Muscle layer of colon (tissue), 2 donors: ENCODE measurements at regions not wholly inside any gene's neighbourhood (a gene's known extent, or its start where the extent isn't known, plus 50 kb on each side); places are given as distances from the start of the nearest gene placed in this dataset.

Experiments
- H3K27ac ChIP-seq: one replicate; pipeline ENCODE4 v1.7.0; 2013; ENCODE audit warnings: low read depth, mild to moderate bottlenecking, low read length, moderate library complexity
- H3K27me3 ChIP-seq, 2 donors: one replicate each; pipeline ENCODE4 v1.7.0; 2013; ENCODE audit warnings: low read length in 2 of 2, mild to moderate bottlenecking in 2 of 2; ENCODE audit not compliant: insufficient read depth in 2 of 2, control insufficient read depth in 1 of 2
- H3K36me3 ChIP-seq: one replicate; pipeline ENCODE4 v1.7.0; 2013; ENCODE audit warnings: mild to moderate bottlenecking, low read length; ENCODE audit not compliant: insufficient read depth
- H3K4me1 ChIP-seq: one replicate; pipeline ENCODE4 v1.7.0; 2013; ENCODE audit warnings: mild to moderate bottlenecking, low read length; ENCODE audit not compliant: insufficient read depth
- H3K4me3 ChIP-seq, 2 donors: one replicate each; pipeline ENCODE4 v1.7.0; 2013; ENCODE audit warnings: low read length in 2 of 2, low read depth in 1 of 2, mild to moderate bottlenecking in 1 of 2, moderate library complexity in 1 of 2
- H3K9ac ChIP-seq: one replicate; pipeline ENCODE4 v1.7.0; 2013; ENCODE audit warnings: low read length
- H3K9me3 ChIP-seq: one replicate; pipeline ENCODE4 v1.7.0; 2013; ENCODE audit warnings: mild to moderate bottlenecking, low read length
- donor health status: abdominal sarcoma.
- donor health status: Adenocarcinoma of cecum.

- no peak overlapping the region for H3K27ac ChIP-seq
- H3K4me3 ChIP-seq = no peak overlapping the region
- no peaks in the 10 kb centered on the region for H3K4me1 ChIP-seq
These were observed 83.7 kb upstream of the ZNF516 start for GRCh38 chr18:76578571-76579300.

GRCh38 chr18:76573325-76574025 lies 78.4 kb upstream of the ZNF516 start:
- Histone ChIP-seq H3K9ac (no peak overlapping the region), H3K27me3 (no peaks in the 10 kb centered on the region), H3K9me3 (no peaks in the 10 kb centered on the region), H3K36me3 (no peaks in the 10 kb centered on the region), H3K27ac (no peak overlapping the region), H3K4me1 (no peaks in the 10 kb centered on the region), H3K4me3 (no peak overlapping the region)

More at GRCh38 chr18:76578571-76579300, 83.7 kb upstream of the ZNF516 start:
- Histone ChIP-seq H3K9me3 (no peaks in the 10 kb centered on the region), H3K36me3 (no peaks in the 10 kb centered on the region), H3K9ac (no peak overlapping the region), H3K27me3 (no peaks in the 10 kb centered on the region)

GRCh38 chr18:76572518-76573247 lies 77.6 kb upstream of the ZNF516 start:
- H3K36me3 ChIP-seq = no peaks in the 10 kb centered on the region

DNA sequence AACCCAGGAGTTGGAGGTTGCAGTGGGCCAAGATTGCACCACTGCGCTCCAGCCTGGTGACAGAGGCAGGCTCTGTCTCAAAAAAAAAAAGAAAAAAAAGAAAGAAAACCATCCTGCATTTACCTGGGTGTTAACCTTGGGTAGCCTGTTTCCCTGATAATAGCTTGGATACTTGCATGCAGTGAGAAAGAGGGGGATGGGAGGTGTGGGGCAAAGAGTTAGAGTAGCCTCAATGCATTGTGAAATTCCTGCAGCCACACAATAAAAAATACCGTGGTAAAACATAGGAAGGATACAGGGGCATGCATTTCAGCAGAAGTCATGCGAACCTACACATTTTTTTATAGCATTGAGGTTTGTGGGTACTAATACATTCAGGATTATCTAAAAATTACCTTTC lies 76.6 kb upstream of the ZNF516 start:
- H3K36me3 ChIP-seq = no peaks in the 10 kb centered on the region
- H3K9ac ChIP-seq = no peak overlapping the region
- H3K27me3 ChIP-seq = no peaks in the 10 kb centered on the region
- no peaks in the 10 kb centered on the region for H3K9me3 ChIP-seq
- H3K4me3 ChIP-seq = no peak overlapping the region
- H3K27ac ChIP-seq = no peak overlapping the region
- peaks cover 2% of the 10 kb centered on the region for H3K4me1 ChIP-seq

More at GRCh38 chr18:76572518-76573247, 77.6 kb upstream of the ZNF516 start:
- Histone ChIP-seq H3K4me3 (no peak overlapping the region), H3K9ac (no peak overlapping the region), H3K27ac (no peak overlapping the region), H3K27me3 (no peaks in the 10 kb centered on the region), H3K9me3 (no peaks in the 10 kb centered on the region), H3K4me1 (no peaks in the 10 kb centered on the region)

- H3K36me3 ChIP-seq = no peaks in the 10 kb centered on the region
- no peaks in the 10 kb centered on the region for H3K27me3 ChIP-seq
- H3K4me3 ChIP-seq = no peak overlapping the region
- no peaks in the 10 kb centered on the region for H3K9me3 ChIP-seq
- no peak overlapping the region for H3K27ac ChIP-seq
- no peak overlapping the region for H3K9ac ChIP-seq
- H3K4me1 ChIP-seq = peaks cover 7% of the 10 kb centered on the region
These were observed 75.8 kb upstream of the ZNF516 start for GRCh38 chr18:76570856-76571255.

DNA sequence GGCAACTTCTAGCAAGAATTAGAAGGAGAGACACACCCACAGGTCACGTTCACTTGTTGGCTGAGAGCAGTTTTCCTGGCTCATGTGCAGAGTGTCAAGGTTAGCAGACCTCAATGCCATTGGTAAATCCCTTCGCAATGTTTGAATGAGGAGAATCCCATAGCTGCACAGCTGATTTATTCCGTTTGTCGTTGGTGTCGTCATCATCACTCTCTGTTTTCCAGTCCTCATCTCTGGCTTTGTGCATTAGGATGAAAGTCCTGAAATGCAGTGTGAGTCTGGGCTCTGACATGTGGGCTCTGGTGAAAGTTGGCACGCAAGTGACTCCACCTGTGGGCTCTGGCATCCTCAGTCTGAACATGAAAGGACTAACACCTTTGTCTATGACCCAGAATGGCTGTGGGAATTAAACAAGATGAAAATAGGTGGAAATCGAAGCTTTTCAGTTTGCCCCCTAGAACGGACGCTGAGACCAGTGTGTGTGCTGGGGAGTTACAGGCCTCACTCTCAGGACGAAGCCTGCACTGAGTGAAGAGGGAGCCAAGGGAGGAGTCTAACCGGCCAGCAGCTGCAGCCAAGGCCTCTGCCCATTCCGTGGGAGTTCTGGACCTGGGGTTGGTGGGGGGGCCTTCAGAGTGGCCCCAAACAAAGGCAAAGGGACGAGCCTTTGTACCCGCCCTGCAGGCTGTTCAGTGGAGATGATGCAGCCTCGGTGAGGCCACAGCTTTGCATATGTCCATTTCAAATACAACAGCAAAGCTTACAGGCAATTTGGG lies 74.8 kb upstream of the ZNF516 start:
- Histone ChIP-seq H3K9ac (no peak overlapping the region), H3K9me3 (no peaks in the 10 kb centered on the region), H3K4me3 (no peak overlapping the region), H3K27ac (no peak overlapping the region), H3K4me1 (peaks cover 8% of the 10 kb centered on the region), H3K27me3 (no peaks in the 10 kb centered on the region), H3K36me3 (no peaks in the 10 kb centered on the region)

DNA sequence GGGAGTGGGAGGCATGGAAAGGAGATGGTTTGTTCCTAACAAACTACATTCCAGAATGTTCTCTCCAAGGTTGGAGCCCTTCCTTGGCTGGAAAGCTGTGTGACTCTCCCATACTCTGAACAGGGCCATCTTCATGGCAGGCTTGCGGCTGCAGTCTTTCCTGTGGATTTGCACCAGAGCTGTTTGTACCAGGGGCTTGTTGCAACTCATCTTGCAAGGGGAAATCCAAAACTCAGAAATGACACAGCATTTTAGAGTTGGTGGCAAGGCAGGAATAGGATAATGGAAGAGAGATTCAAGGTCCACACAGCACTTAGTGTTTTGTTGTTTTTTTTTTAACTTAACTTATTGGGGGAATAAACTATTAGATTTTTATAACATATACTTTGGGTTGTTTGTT lies 73.7 kb upstream of the ZNF516 start:
- H3K9ac ChIP-seq = no peak overlapping the region
- no peaks in the 10 kb centered on the region for H3K36me3 ChIP-seq
- H3K4me1 ChIP-seq = peaks cover 14% of the 10 kb centered on the region
- no peaks in the 10 kb centered on the region for H3K27me3 ChIP-seq
- no peak overlapping the region for H3K4me3 ChIP-seq
- H3K27ac ChIP-seq = no peak overlapping the region
- H3K9me3 ChIP-seq = no peaks in the 10 kb centered on the region

DNA sequence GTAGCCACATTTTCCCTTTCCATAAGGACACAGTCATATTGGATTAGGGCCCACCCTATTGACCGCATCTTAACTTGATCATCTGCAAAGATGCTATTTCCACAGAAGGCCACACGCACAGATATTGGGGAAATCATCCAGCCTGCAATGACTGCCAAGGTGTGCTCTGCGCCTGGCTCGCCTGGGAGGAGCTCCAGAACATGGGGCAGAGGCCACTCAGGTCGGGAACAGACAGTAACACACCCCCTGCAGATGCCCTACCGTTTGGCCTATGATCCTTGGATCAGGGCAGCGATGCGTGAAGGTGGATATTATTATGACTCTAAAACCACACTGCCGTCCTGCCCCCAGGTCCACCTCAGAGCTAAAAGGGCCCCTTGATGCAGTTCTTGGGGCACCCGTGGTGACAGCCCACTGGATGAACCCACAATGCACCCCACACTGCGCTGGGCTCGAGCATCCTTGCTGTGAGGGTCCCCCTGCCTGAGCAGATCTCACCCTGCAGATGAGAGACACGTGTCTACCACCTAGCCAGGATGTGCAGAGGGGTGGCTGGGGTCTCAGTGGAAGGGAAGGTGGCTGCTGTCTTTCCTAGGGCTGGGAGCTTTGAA lies 72.9 kb upstream of the ZNF516 start:
- no peak overlapping the region for H3K4me3 ChIP-seq
- H3K27ac ChIP-seq = no peak overlapping the region
- no peaks in the 10 kb centered on the region for H3K9me3 ChIP-seq
- no peaks in the 10 kb centered on the region for H3K36me3 ChIP-seq
- peaks cover 14% of the 10 kb centered on the region for H3K4me1 ChIP-seq
- H3K27me3 ChIP-seq = no peaks in the 10 kb centered on the region
- no peak overlapping the region for H3K9ac ChIP-seq

DNA sequence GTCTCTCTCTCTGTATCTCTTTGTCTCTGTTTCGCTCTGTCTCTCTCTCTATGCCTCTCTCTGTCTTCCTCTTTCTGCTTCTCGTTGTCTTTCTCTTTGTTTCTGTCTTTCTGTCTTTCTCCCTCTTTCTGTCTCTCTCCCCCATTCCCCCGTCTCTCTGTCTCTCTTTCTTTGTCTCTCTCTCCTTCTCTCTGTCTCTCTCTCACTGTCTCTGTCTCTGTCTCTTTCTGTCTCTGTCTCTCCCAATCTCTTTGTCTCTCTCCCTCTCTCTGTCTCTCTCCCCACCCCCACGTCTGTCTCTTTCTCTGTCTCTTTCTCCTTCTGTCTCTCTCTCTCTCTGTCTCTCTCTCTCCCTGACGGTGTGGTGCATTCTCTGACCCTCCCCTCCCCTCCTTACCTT lies 71.9 kb upstream of the ZNF516 start:
- Histone ChIP-seq H3K36me3 (no peaks in the 10 kb centered on the region), H3K4me3 (no peak overlapping the region), H3K27me3 (no peaks in the 10 kb centered on the region), H3K27ac (no peak overlapping the region), H3K4me1 (peaks cover 14% of the 10 kb centered on the region), H3K9me3 (no peaks in the 10 kb centered on the region), H3K9ac (no peak overlapping the region)

DNA sequence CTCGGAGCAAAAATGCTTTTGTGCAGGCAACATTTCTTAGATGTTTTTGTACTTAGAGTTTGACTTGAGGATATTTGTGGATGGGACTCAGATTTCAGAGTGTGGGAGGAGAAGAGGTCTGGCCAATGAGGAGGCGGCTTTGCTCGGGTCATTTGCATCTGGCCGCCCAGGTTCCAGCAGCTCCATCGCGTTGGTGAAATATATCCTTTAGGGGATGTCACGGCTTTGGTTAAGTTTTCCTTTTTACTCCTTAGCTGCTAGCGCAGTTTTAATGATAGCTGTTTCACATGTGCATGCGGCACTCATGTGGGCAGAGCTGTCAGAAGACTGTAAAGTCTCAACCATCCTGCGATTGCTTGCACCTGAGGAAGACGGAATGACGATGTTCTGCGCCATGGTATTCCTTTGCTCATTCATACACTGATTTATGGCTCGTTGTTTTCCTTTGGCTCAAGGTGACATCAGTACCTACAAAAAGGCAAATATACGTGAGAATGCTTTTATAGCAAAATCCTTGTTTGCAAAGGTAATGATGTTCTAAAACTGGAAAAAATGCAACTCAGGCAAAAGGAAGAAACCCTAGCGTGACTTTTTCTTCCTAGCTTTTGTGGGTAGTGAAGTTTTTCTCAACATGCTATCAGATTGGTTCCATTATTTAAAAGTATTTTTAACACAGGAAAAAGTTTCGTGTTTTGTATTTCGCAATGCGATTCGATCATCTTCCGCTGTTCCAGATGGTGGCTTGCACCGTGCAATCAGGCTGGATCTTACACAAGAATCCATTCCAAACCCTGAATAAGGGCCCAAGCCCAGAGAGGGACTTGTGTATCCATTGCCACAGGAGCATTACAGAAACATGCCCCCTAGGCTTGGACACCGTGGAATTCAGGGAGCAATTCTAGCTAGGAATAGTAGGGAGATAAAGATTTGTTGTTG lies 70.5 kb upstream of the ZNF516 start:
- H3K4me3 ChIP-seq = peak overlapping the region; percentile 30 to 40
- H3K36me3 ChIP-seq = no peaks in the 10 kb centered on the region
- H3K4me1 ChIP-seq = peaks cover 14% of the 10 kb centered on the region
- peak overlapping the region; percentile 7 for H3K27ac ChIP-seq
- H3K9me3 ChIP-seq = no peaks in the 10 kb centered on the region
- no peak overlapping the region for H3K9ac ChIP-seq
- no peaks in the 10 kb centered on the region for H3K27me3 ChIP-seq
